Left lung (tissue), 4 donors: ENCODE measurements at regions not wholly inside any gene's neighbourhood (a gene's known extent, or its start where the extent isn't known, plus 50 kb on each side); places are given as distances from the start of the nearest gene placed in this dataset.
A peak's percentile ranks its signal among the peaks of the same experiment; 100 is the strongest.

Experiments used
- ATAC-seq: fragments of 200-7000 bp; cut with Tn5 transposase; one replicate; pipeline ENCODE4 v1.9.1; 2020; ENCODE audit warnings: moderate library complexity
- DNase-seq, 4 donors: peaks; one replicate each; pipeline ENCODE4 v3.0.0-alpha.2; 2013 to 2020
- H3K27ac ChIP-seq, 2 donors: fragments of 200-600 bp; sonication (generic) in 1 of 2; one replicate each; pipeline versions ENCODE4 v1.5.0 to v1.8.0; 2020 to 2021
- H3K27me3 ChIP-seq, 2 donors: fragments of 200-600 bp; sonication (generic) in 1 of 2; one replicate each; pipeline versions ENCODE4 v1.5.0 to v1.8.0; 2020 to 2021
- H3K36me3 ChIP-seq, 2 donors: fragments of 200-600 bp; sonication (generic) in 1 of 2; one replicate each; pipeline versions ENCODE4 v1.5.0 to v1.8.0; 2020 to 2021
- H3K4me1 ChIP-seq, 2 donors: fragments of 200-600 bp; one replicate each; pipeline ENCODE4 v1.8.0; 2021
- H3K4me3 ChIP-seq, 2 donors: fragments of 200-600 bp; sonication (generic) in 1 of 2; one replicate each; pipeline versions ENCODE4 v1.5.0 to v1.8.0; 2020 to 2021; ENCODE audit warnings: mild to moderate bottlenecking in 1 of 2
- H3K9me3 ChIP-seq, 2 donors: fragments of 200-600 bp; sonication (generic) in 1 of 2; one replicate each; pipeline versions ENCODE4 v1.5.0 to v1.8.0; 2020 to 2021
- CTCF ChIP-seq, 2 donors: fragments of 200-600 bp; sonication (generic) in 1 of 2; IDR thresholded peaks; one replicate each; pipeline versions ENCODE4 v1.5.0 to v1.8.0; 2021; ENCODE audit warnings: antibody characterized with exemption in 2 of 2
- intact Hi-C, 2 donors: fragments of 100-400 bp; cut with DNase I; formaldehyde crosslinking; loops; one replicate each; pipeline versions ENCODE4 v1.11.2 to v1.14.2; 2022
- donor health status: DM: no; HTN: yes; CAD: no.
- donor health status: DM: no; HTN: no; CAD: no.

- DNase-seq (no peak), ATAC-seq (no peak)
- Histone ChIP-seq H3K4me3 (no peak overlapping the region), H3K27ac (no peak overlapping the region), H3K4me1 (no peaks in the 10 kb centered on the region), H3K9me3 (no peaks in the 10 kb centered on the region), H3K36me3 (no peaks in the 10 kb centered on the region), H3K27me3 (no peaks in the 10 kb centered on the region)
- TF ChIP-seq CTCF (IDR thresholded peaks at IDR 0.05): no peak
- intact Hi-C loops: no loop called here
These were observed 712.9 kb upstream of the LCORL start for GRCh38 chr4:18734405-18734804.

- peak in 2 of 4 donors; percentile 65 to 76 for DNase-seq
- H3K27ac ChIP-seq: no peak overlapping the region
These were observed 712.4 kb upstream of the LCORL start for GRCh38 chr4:18733961-18734360.

GRCh38 chr4:18722748-18723191 is 701.2 kb upstream of the LCORL start:
- no peak for TF ChIP-seq CTCF (IDR thresholded peaks at IDR 0.05)
- H3K36me3 ChIP-seq: no peaks in the 10 kb centered on the region
- no peak overlapping the region for H3K27ac ChIP-seq
- peaks cover 0 to 7% of the 10 kb centered on the region in 2 donors for H3K9me3 ChIP-seq
- no peaks in the 10 kb centered on the region for H3K27me3 ChIP-seq
- H3K4me1 ChIP-seq: no peaks in the 10 kb centered on the region
- intact Hi-C loops: no loop called here
- DNase-seq (no peak), ATAC-seq (no peak)
- H3K4me3 ChIP-seq: no peak overlapping the region

More at GRCh38 chr4:18733961-18734360, 712.4 kb upstream of the LCORL start:
- Histone ChIP-seq H3K9me3 (no peaks in the 10 kb centered on the region), H3K4me3 (no peak overlapping the region), H3K4me1 (no peaks in the 10 kb centered on the region), H3K36me3 (no peaks in the 10 kb centered on the region), H3K27me3 (no peaks in the 10 kb centered on the region)
- no peak for TF ChIP-seq CTCF (IDR thresholded peaks at IDR 0.05)
- intact Hi-C loops: no loop called here
- ATAC-seq: no peak

- H3K4me1 ChIP-seq: no peaks in the 10 kb centered on the region
- H3K36me3 ChIP-seq: no peaks in the 10 kb centered on the region
- intact Hi-C loops: loop anchor here in 1 of 2 donors (10.0 kb wide), 1 partner anchor 236 kb away; no protein-coding TSS in a partner anchor
- H3K4me3 ChIP-seq: no peak overlapping the region
- H3K27me3 ChIP-seq: no peaks in the 10 kb centered on the region
- no peak for TF ChIP-seq CTCF (IDR thresholded peaks at IDR 0.05)
- no peak overlapping the region for H3K27ac ChIP-seq
- ATAC-seq: no peak
- H3K9me3 ChIP-seq: no peaks in the 10 kb centered on the region
- DNase-seq: no peak
These were observed 676.7 kb upstream of the LCORL start for GRCh38 chr4:18698119-18698883.

GRCh38 chr4:18695733-18696527 is 674.4 kb upstream of the LCORL start:
- Histone ChIP-seq H3K9me3 (no peaks in the 10 kb centered on the region), H3K36me3 (no peaks in the 10 kb centered on the region), H3K4me1 (no peaks in the 10 kb centered on the region), H3K4me3 (no peak overlapping the region), H3K27me3 (no peaks in the 10 kb centered on the region), H3K27ac (no peak overlapping the region)
- no peak for ATAC-seq
- DNase-seq: peak in 1 of 4 donors; percentile 58
- no peak for TF ChIP-seq CTCF (IDR thresholded peaks at IDR 0.05)
- intact Hi-C loops: loop anchor here in 1 of 2 donors (10.0 kb wide), 1 partner anchor 239 kb away; no protein-coding TSS in a partner anchor
